DND-41 (cell line): ENCODE measurements at regions not wholly inside any gene's neighbourhood (a gene's known extent, or its start where the extent isn't known, plus 50 kb on each side); places are given as distances from the start of the nearest gene placed in this dataset.

Experiments
- ATAC-seq: fragments of 200-7000 bp; cut with Tn5 transposase; 3 replicates; pipeline ENCODE4 v1.9.1; 2021; ENCODE audit warnings: low read depth; ENCODE audit not compliant: insufficient read depth
- DNase-seq: peaks from one replicate; pipeline ENCODE4 v3.0.0-alpha.2; 2020
- H2AFZ ChIP-seq: 2 replicates; pipeline ENCODE4 v1.6.0; 2012; ENCODE audit warnings: low read depth, low read length
- H3K27ac ChIP-seq: 2 replicates; pipeline ENCODE4 v1.5.1; 2012; ENCODE audit warnings: low read length, inconsistent platforms
- H3K27me3 ChIP-seq: fragments of 200-600 bp; sonication (generic); 2 replicates; pipeline ENCODE4 v1.6.0; 2012; ENCODE audit warnings: low read length, mild to moderate bottlenecking, inconsistent platforms; ENCODE audit not compliant: insufficient read depth, poor library complexity
- H3K36me3 ChIP-seq: 2 replicates; pipeline ENCODE4 v1.5.1; 2012; ENCODE audit warnings: low read length, inconsistent platforms; ENCODE audit not compliant: insufficient read depth
- H3K4me1 ChIP-seq: 2 replicates; pipeline ENCODE4 v1.5.1; 2012; ENCODE audit warnings: mild to moderate bottlenecking, low read length; ENCODE audit not compliant: insufficient read depth
- H3K4me2 ChIP-seq: 2 replicates; pipeline ENCODE4 v1.6.0; 2012; ENCODE audit warnings: mild to moderate bottlenecking, moderate library complexity, low read length, inconsistent platforms; ENCODE audit not compliant: insufficient read depth
- H3K4me3 ChIP-seq, 2 experiments: fragments of 200-600 bp in 1 of 2; shearing (Covaris generic) in 1 of 2; 2 replicates each; pipeline ENCODE4 v1.5.1; 2012 to 2016; ENCODE audit warnings: inconsistent platforms in 2 of 2, low read length in 2 of 2, mild to moderate bottlenecking in 2 of 2, low read depth in 1 of 2, moderate library complexity in 1 of 2
- H3K79me2 ChIP-seq: 2 replicates; pipeline ENCODE4 v1.6.0; 2012; ENCODE audit warnings: low read length, inconsistent platforms; ENCODE audit not compliant: insufficient read depth
- H3K9ac ChIP-seq: 2 replicates; pipeline ENCODE4 v1.6.0; 2012; ENCODE audit warnings: low read depth, mild to moderate bottlenecking, inconsistent platforms, low read length, moderate library complexity
- H3K9me3 ChIP-seq: 2 replicates; pipeline ENCODE4 v1.5.1; 2012; ENCODE audit warnings: low read length, moderate library complexity, mild to moderate bottlenecking, inconsistent platforms; ENCODE audit not compliant: insufficient read depth, severe bottlenecking
- H4K20me1 ChIP-seq: 2 replicates; pipeline ENCODE4 v1.6.0; 2012; ENCODE audit warnings: low read length; ENCODE audit not compliant: insufficient read depth
- CTCF ChIP-seq: IDR thresholded peaks from 2 replicates; pipeline ENCODE4 v1.5.1; 2012; ENCODE audit warnings: borderline replicate concordance, low read length, moderate library complexity, mild to moderate bottlenecking; ENCODE audit not compliant: poor library complexity, severe bottlenecking; ENCODE audit errors: extremely low read depth
- EZH2 ChIP-seq: IDR thresholded peaks from 3 replicates; pipeline ENCODE4 v1.6.1; 2012; ENCODE audit warnings: borderline replicate concordance, low read depth, mild to moderate bottlenecking, moderate library complexity, low read length, inconsistent platforms; ENCODE audit not compliant: severe bottlenecking

DNA sequence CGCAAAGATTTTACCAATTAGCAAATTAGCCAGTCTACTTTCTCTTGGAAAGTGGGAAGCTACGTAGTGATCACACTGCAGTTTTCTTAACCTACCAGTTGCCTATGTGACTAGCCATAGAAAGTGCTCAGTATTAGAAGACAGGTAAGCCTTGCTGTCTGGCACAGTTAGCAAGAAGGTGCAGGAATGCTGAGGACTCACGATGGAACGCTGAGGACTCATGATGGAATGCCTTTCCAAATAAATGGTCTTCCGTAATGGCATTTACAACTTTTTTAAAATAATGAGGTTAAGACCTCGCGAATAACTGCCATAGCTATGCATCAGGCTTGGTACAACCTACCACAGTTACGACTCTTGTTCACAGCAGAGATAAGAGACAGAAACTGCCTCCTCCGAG, 1645.6 kb upstream of the MIR17HG start:
- Histone ChIP-seq H3K4me2 (no peak overlapping the region), H4K20me1 (no peaks in the 10 kb centered on the region), H2AFZ (no peak overlapping the region), H3K4me1 (no peaks in the 10 kb centered on the region), H3K9ac (no peak overlapping the region), H3K27ac (no peak overlapping the region), H3K79me2 (no peaks in the 10 kb centered on the region), H3K4me3 (no peak overlapping the region), H3K9me3 (no peaks in the 10 kb centered on the region), H3K36me3 (no peaks in the 10 kb centered on the region), H3K27me3 (no peaks in the 10 kb centered on the region)
- no peak for ATAC-seq
- DNase-seq: no peak
- no peak for TF ChIP-seq CTCF
- no peak for TF ChIP-seq EZH2

- H3K9ac ChIP-seq: no peak overlapping the region
- TF ChIP-seq EZH2: no peak
- TF ChIP-seq CTCF: no peak
Measured at GRCh38 chr13:89704040-89704439, 1643.4 kb upstream of the MIR17HG start.

GRCh38 chr13:89708013-89708412, 1639.5 kb upstream of the MIR17HG start:
- Histone ChIP-seq H3K9me3 (no peaks in the 10 kb centered on the region), H4K20me1 (no peaks in the 10 kb centered on the region), H3K4me2 (no peak overlapping the region), H3K27ac (no peak overlapping the region), H2AFZ (no peak overlapping the region), H3K4me3 (no peak overlapping the region), H3K9ac (no peak overlapping the region), H3K27me3 (no peaks in the 10 kb centered on the region), H3K36me3 (no peaks in the 10 kb centered on the region), H3K79me2 (no peaks in the 10 kb centered on the region), H3K4me1 (no peaks in the 10 kb centered on the region)
- DNase-seq: no peak
- no peak for ATAC-seq
- no peak for TF ChIP-seq CTCF
- TF ChIP-seq EZH2: no peak

More at GRCh38 chr13:89704040-89704439, 1643.4 kb upstream of the MIR17HG start:
- Histone ChIP-seq H3K4me3 (no peak overlapping the region), H3K9me3 (no peaks in the 10 kb centered on the region), H2AFZ (no peak overlapping the region), H3K4me2 (no peak overlapping the region), H3K27ac (no peak overlapping the region), H3K79me2 (no peaks in the 10 kb centered on the region), H3K27me3 (no peaks in the 10 kb centered on the region), H3K36me3 (no peaks in the 10 kb centered on the region), H3K4me1 (no peaks in the 10 kb centered on the region), H4K20me1 (no peaks in the 10 kb centered on the region)
- no peak for ATAC-seq
- DNase-seq: no peak

DNA sequence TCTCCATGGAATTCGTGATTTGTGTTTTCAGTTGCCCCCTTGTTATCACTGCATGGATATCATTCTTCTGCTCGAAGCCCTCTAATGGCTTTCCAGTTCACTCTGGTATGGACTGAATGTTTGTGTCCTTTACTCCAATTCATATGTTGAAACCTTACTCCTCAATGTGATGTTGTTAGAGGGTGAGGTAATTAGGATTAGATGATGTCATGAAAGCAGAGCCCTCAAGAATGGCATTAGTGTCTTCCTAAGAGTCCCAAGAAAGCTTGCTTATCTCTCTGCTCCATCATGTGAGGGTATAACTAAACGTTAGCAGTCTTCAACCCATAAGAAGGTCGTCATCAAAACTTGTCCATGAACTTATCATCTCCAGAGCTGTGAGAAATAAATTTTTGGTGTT, 1626.3 kb upstream of the MIR17HG start:
- no peaks in the 10 kb centered on the region for H3K27me3 ChIP-seq
- H3K79me2 ChIP-seq: no peaks in the 10 kb centered on the region
- no peaks in the 10 kb centered on the region for H3K4me1 ChIP-seq
- no peak for DNase-seq
- peaks cover 3% of the 10 kb centered on the region for H3K9me3 ChIP-seq
- no peaks in the 10 kb centered on the region for H3K36me3 ChIP-seq
- no peak overlapping the region for H3K4me3 ChIP-seq
- ATAC-seq: no peak
- H2AFZ ChIP-seq: no peak overlapping the region
- H3K9ac ChIP-seq: no peak overlapping the region
- no peak overlapping the region for H3K27ac ChIP-seq
- H3K4me2 ChIP-seq: no peak overlapping the region
- no peaks in the 10 kb centered on the region for H4K20me1 ChIP-seq
- TF ChIP-seq CTCF (no peak), EZH2 (no peak)
